ENCODE measurements at regions not wholly inside any gene's neighbourhood (a gene's known extent, or its start where the extent isn't known, plus 50 kb on each side); places are given as distances from the start of the nearest gene placed in this dataset.
"Not testable (repeated sequence)": the region's sequence is repeated elsewhere in the genome, so short reads cannot be mapped to it uniquely, and the experiment has no call there.

- Histone ChIP-seq H3K4me3 (no peak overlapping the region), H3K27ac (no peak overlapping the region), H3K9me3 (no peaks in the 10 kb centered on the region), H3K4me1 (no peaks in the 10 kb centered on the region), H3K36me3 (no peaks in the 10 kb centered on the region), H3K27me3 (no peaks in the 10 kb centered on the region), H3K9ac (no peak overlapping the region), H3K4me2 (no peak overlapping the region), H4K20me1 (no peaks in the 10 kb centered on the region)
- no peak for TF ChIP-seq Cebpa-rat (IDR thresholded peaks at IDR 0.05)
These were observed 50.9 kb upstream of the MITF start for GRCh38 chr3:69688400-69688799.

- no peaks in the 10 kb centered on the region for H3K4me1 ChIP-seq
- H3K9me3 ChIP-seq, result no peaks in the 10 kb centered on the region
- H4K20me1 ChIP-seq, result no peaks in the 10 kb centered on the region
- no peak overlapping the region for H3K4me2 ChIP-seq
- H3K27ac ChIP-seq, result no peak overlapping the region
- no peak overlapping the region for H3K4me3 ChIP-seq
- TF ChIP-seq Cebpa-rat (IDR thresholded peaks at IDR 0.05), result no peak
- H3K36me3 ChIP-seq, result no peaks in the 10 kb centered on the region
- H3K27me3 ChIP-seq, result no peaks in the 10 kb centered on the region
- H3K9ac ChIP-seq, result no peak overlapping the region
These were observed 51.6 kb upstream of the MITF start for GRCh38 chr3:69687641-69688040.

GRCh38 chr3:69686056-69686455 is 53.2 kb upstream of the MITF start:
- no peaks in the 10 kb centered on the region for H4K20me1 ChIP-seq
- TF ChIP-seq Cebpa-rat (IDR thresholded peaks at IDR 0.05), result no peak

GRCh38 chr3:69684309-69684961 is 54.8 kb upstream of the MITF start:
- Histone ChIP-seq H3K4me1 (no peaks in the 10 kb centered on the region), H3K4me3 (no peak overlapping the region), H4K20me1 (no peaks in the 10 kb centered on the region), H3K27ac (no peak overlapping the region), H3K4me2 (no peak overlapping the region), H3K36me3 (no peaks in the 10 kb centered on the region), H3K9me3 (no peaks in the 10 kb centered on the region), H3K27me3 (no peaks in the 10 kb centered on the region), H3K9ac (no peak overlapping the region)
- no peak for TF ChIP-seq Cebpa-rat (IDR thresholded peaks at IDR 0.05)

More at GRCh38 chr3:69686056-69686455, 53.2 kb upstream of the MITF start:
- H3K36me3 ChIP-seq, result no peaks in the 10 kb centered on the region
- H3K9me3 ChIP-seq, result no peaks in the 10 kb centered on the region
- H3K4me3 ChIP-seq, result no peak overlapping the region
- H3K27me3 ChIP-seq, result no peaks in the 10 kb centered on the region
- H3K4me1 ChIP-seq, result no peaks in the 10 kb centered on the region
- no peak overlapping the region for H3K27ac ChIP-seq
- no peak overlapping the region for H3K9ac ChIP-seq
- H3K4me2 ChIP-seq, result no peak overlapping the region

- Histone ChIP-seq H3K9ac (no peak overlapping the region), H3K36me3 (no peaks in the 10 kb centered on the region), H3K4me3 (no peak overlapping the region), H3K27me3 (no peaks in the 10 kb centered on the region), H3K4me2 (no peak overlapping the region), H3K9me3 (no peaks in the 10 kb centered on the region), H3K4me1 (no peaks in the 10 kb centered on the region), H4K20me1 (no peaks in the 10 kb centered on the region), H3K27ac (no peak overlapping the region)
- TF ChIP-seq Cebpa-rat (IDR thresholded peaks at IDR 0.05), result no peak
These were observed 56.0 kb upstream of the MITF start for GRCh38 chr3:69683082-69683806.

- not testable (repeated sequence) for H3K27me3 ChIP-seq, H3K4me1 ChIP-seq, H3K9ac ChIP-seq, H3K4me3 ChIP-seq, H3K36me3 ChIP-seq, H3K9me3 ChIP-seq, H4K20me1 ChIP-seq, H3K4me2 ChIP-seq, H3K27ac ChIP-seq
These were observed 61.8 kb upstream of the MITF start for GRCh38 chr3:69677456-69677855.

GRCh38 chr3:69675786-69676530 is 63.3 kb upstream of the MITF start:
- H4K20me1 ChIP-seq, result no peaks in the 10 kb centered on the region
- H3K27ac ChIP-seq, result no peak overlapping the region
- H3K9me3 ChIP-seq, result no peaks in the 10 kb centered on the region
- no peak overlapping the region for H3K4me2 ChIP-seq
- no peak overlapping the region for H3K4me3 ChIP-seq
- H3K9ac ChIP-seq, result no peak overlapping the region
- no peaks in the 10 kb centered on the region for H3K36me3 ChIP-seq
- no peaks in the 10 kb centered on the region for H3K27me3 ChIP-seq
- H3K4me1 ChIP-seq, result no peaks in the 10 kb centered on the region
- TF ChIP-seq Cebpa-rat (IDR thresholded peaks at IDR 0.05), result no peak

GRCh38 chr3:69674752-69675151 is 64.5 kb upstream of the MITF start:
- no peaks in the 10 kb centered on the region for H3K27me3 ChIP-seq
- no peaks in the 10 kb centered on the region for H3K9me3 ChIP-seq
- TF ChIP-seq Cebpa-rat (IDR thresholded peaks at IDR 0.05), result no peak
- no peaks in the 10 kb centered on the region for H3K4me1 ChIP-seq
- H3K9ac ChIP-seq, result no peak overlapping the region
- no peaks in the 10 kb centered on the region for H4K20me1 ChIP-seq
- H3K4me2 ChIP-seq, result no peak overlapping the region
- no peak overlapping the region for H3K4me3 ChIP-seq
- no peaks in the 10 kb centered on the region for H3K36me3 ChIP-seq
- no peak overlapping the region for H3K27ac ChIP-seq

- Histone ChIP-seq H3K9ac (no peak overlapping the region), H3K27ac (no peak overlapping the region), H3K36me3 (no peaks in the 10 kb centered on the region), H4K20me1 (no peaks in the 10 kb centered on the region), H3K4me1 (no peaks in the 10 kb centered on the region), H3K4me2 (no peak overlapping the region), H3K27me3 (no peaks in the 10 kb centered on the region), H3K9me3 (no peaks in the 10 kb centered on the region), H3K4me3 (no peak overlapping the region)
- TF ChIP-seq Cebpa-rat (IDR thresholded peaks at IDR 0.05), result no peak
These were observed 67.9 kb upstream of the MITF start for GRCh38 chr3:69671082-69671952.

Data from BLaER1 (cell line).